Uterus (tissue), 3 donors: ENCODE measurements at regions not wholly inside any gene's neighbourhood (a gene's known extent, or its start where the extent isn't known, plus 50 kb on each side); places are given as distances from the start of the nearest gene placed in this dataset.

ENCODE experiments used
- DNase-seq, 2 donors: peaks; one replicate each; pipeline ENCODE4 v3.0.0-alpha.2; 2019 to 2020
- H3K27ac ChIP-seq, 2 donors: fragments of 200-600 bp; sonication (generic); 1 replicate in 1 of 2; 2 replicates in 1 of 2; pipeline ENCODE4 v1.5.1; 2016 to 2018
- H3K27me3 ChIP-seq, 2 donors: fragments of 200-600 bp; sonication (generic); one replicate each; pipeline ENCODE4 v1.5.1; 2018 to 2019; ENCODE audit warnings: control low read depth in 1 of 2
- H3K36me3 ChIP-seq, 2 donors: fragments of 200-600 bp; sonication (generic); one replicate each; pipeline ENCODE4 v1.5.1; 2019; ENCODE audit warnings: control low read depth in 1 of 2
- H3K4me1 ChIP-seq, 2 donors: fragments of 200-600 bp; sonication (generic); one replicate each; pipeline ENCODE4 v1.5.1; 2018 to 2019; ENCODE audit warnings: control low read depth in 1 of 2
- H3K4me3 ChIP-seq, 2 donors: fragments of 200-600 bp; sonication (generic); 1 replicate in 1 of 2; 2 replicates in 1 of 2; pipeline ENCODE4 v1.5.1; 2018 to 2019; ENCODE audit warnings: mild to moderate bottlenecking in 1 of 2
- H3K9me3 ChIP-seq, 2 donors: fragments of 200-600 bp; sonication (generic); one replicate each; pipeline ENCODE4 v1.5.1; 2019; ENCODE audit warnings: control low read depth in 1 of 2
- CTCF ChIP-seq, 4 experiments: fragments of 200-600 bp in 2 of 4; fragments of 450-650 bp in 2 of 4; sonication (generic) in 2 of 4; IDR thresholded peaks; one replicate each; pipeline ENCODE4 v1.5.1; 2016 to 2019; ENCODE audit warnings: antibody characterized with exemption in 4 of 4, mild to moderate bottlenecking in 2 of 4, moderate library complexity in 1 of 4
- POLR2A ChIP-seq, 2 donors: fragments of 450-650 bp; IDR thresholded peaks; one replicate each; pipeline ENCODE4 v1.6.1; 2016; ENCODE audit warnings: antibody characterized with exemption in 2 of 2, mild to moderate bottlenecking in 1 of 2, moderate library complexity in 1 of 2
- intact Hi-C: fragments of 100-400 bp; cut with DNase I; formaldehyde crosslinking; loops from one replicate; pipeline ENCODE4 v1.15.1; 2023; ENCODE audit warnings: low total_unique reads
- donor health status: DM: yes; HTN: yes; CAD: no.

GRCh38 chr12:62998454-62998853 is 63.5 kb upstream of the PPM1H start:
- Histone ChIP-seq H3K9me3 (no peaks in the 10 kb centered on the region), H3K27me3 (no peaks in the 10 kb centered on the region), H3K4me1 (no peaks in the 10 kb centered on the region), H3K4me3 (no peak overlapping the region), H3K27ac (no peak overlapping the region), H3K36me3 (no peaks in the 10 kb centered on the region)
- intact Hi-C loops: no loop called here
- TF ChIP-seq POLR2A (IDR thresholded peaks at IDR 0.05) (no peak), CTCF (IDR thresholded peaks at IDR 0.05) (no peak)
- DNase-seq: no peak

GRCh38 chr12:62995097-62995496 is 60.1 kb upstream of the PPM1H start:
- Histone ChIP-seq H3K4me1 (no peaks in the 10 kb centered on the region), H3K27me3 (no peaks in the 10 kb centered on the region), H3K9me3 (no peaks in the 10 kb centered on the region), H3K4me3 (no peak overlapping the region), H3K27ac (no peak overlapping the region), H3K36me3 (no peaks in the 10 kb centered on the region)
- intact Hi-C loops: no loop called here
- TF ChIP-seq CTCF (IDR thresholded peaks at IDR 0.05) (no peak), POLR2A (IDR thresholded peaks at IDR 0.05) (no peak)
- DNase-seq: no peak

GRCh38 chr12:62986844-62987243 is 51.9 kb upstream of the PPM1H start:
- Histone ChIP-seq H3K4me1 (no peaks in the 10 kb centered on the region), H3K9me3 (no peaks in the 10 kb centered on the region), H3K27ac (no peak overlapping the region), H3K36me3 (no peaks in the 10 kb centered on the region), H3K27me3 (no peaks in the 10 kb centered on the region), H3K4me3 (no peak overlapping the region)
- DNase-seq: no peak
- TF ChIP-seq CTCF (IDR thresholded peaks at IDR 0.05): no peak
- TF ChIP-seq POLR2A (IDR thresholded peaks at IDR 0.05): no peak
- intact Hi-C loops: no loop called here
